GM21423 (cell line): ENCODE measurements at regions not wholly inside any gene's neighbourhood (a gene's known extent, or its start where the extent isn't known, plus 50 kb on each side); places are given as distances from the start of the nearest gene placed in this dataset.

Experiments used
- ATAC-seq: cut with Tn5 transposase; IDR thresholded peaks from one replicate; pipeline ENCODE4 v1.9.1; 2021; ENCODE audit warnings: mild to moderate bottlenecking, moderate library complexity; ENCODE audit not compliant: unreplicated experiment

DNA sequence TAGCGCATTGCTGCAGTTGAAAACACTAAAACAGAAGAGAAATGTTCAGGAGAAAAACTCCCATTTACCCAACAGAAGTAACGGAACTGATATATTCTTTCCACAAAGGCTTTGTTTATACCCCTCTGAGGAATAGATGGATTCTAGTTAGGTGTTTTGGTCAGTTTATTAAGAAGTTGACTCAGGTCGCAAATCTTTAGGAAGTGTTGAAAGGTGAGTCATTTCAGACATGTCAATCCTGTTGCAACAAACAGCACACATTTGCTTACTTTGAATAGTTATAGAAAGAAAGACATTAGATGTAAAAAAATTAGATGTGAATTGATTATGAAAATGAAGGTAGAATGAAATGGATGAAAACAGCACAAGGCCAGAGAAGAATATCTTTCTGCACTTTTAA, 941.0 kb downstream of the KCNJ2 start:
- no peak for ATAC-seq

DNA sequence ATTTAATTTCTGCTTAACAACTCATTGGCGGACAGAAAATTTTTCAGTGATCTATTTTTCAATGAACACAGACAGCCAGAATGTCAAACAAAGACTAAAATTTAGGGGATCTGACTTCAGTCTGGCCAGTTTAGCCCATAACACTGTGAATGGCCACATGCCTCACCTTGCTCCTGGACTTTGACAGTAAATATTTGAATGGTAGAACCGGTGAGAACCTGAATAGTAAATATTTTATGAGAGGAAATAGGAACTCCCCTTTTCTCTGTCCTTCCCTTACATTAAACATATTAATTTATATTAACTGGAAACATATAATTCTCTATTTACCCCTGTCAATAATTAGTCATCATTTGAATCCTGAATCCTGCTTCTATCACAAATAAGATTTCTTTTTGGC, 942.1 kb downstream of the KCNJ2 start:
- no peak for ATAC-seq

- no peak for ATAC-seq
Observed at GRCh38 chr17:71111934-71112333, 942.6 kb downstream of the KCNJ2 start.

DNA sequence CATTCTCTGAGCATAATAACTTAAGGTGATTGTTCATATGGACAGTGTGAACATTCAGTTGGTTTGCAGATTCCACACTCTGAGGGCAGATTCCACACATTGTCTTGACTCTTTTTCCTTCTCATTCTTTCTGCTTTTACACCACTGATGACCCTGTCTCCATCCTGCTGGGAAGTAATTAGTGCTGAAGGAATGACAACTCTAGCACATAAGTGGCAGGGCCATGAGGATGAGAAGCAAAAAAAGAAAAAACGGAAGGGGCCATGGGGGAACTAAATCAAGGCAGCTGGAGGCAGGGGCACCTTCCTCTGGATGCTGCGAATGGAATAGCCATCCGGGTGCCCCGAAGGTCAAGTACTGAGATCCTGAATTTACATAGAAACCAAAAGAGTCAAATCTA, 944.0 kb downstream of the KCNJ2 start:
- ATAC-seq = no peak

- no peak for ATAC-seq
Observed at GRCh38 chr17:71114911-71115668, 945.8 kb downstream of the KCNJ2 start.

DNA sequence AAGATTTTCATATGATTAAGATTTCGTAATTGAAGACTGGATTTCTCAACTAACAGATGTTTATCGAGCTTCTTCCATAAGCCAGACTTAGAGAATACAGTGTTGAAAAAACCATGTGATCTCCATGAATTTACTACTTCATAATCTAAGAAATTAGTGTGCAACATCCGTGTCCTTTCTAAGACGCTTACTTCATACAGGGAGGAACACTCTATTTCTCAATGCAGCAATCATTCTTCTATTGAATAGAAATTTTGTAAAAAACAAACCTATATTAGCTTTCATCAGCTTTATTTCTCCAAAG, 946.3 kb downstream of the KCNJ2 start:
- ATAC-seq = no peak

- ATAC-seq = no peak
Observed at GRCh38 chr17:71117466-71117865, 948.1 kb downstream of the KCNJ2 start.

GRCh38 chr17:71118039-71118438, 948.7 kb downstream of the KCNJ2 start:
- ATAC-seq = no peak

DNA sequence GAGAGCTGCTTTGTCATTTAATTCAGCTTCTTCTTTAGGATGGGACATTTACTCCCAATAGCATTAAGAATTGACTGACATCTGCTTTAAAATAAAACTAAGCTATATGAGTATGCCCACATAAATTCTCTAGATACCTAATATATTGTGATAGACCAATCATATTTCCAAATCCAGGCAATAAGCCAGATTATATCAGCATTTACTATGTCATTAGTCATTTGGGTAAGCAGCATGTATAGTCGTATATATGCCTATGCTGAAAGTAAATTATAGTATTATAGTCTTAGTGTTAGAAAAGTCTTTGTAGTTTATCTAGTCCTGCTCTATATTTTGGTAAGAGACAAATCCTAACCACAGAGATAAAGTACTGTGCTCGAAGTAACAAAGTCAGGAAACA, 958.1 kb downstream of the KCNJ2 start:
- no peak for ATAC-seq

GRCh38 chr17:71142333-71142732, 973.0 kb downstream of the KCNJ2 start:
- no peak for ATAC-seq

- ATAC-seq = no peak
Observed at GRCh38 chr17:71145486-71145885, 975.3 kb upstream of the SOX9 start.

GRCh38 chr17:71147906-71148305, 972.9 kb upstream of the SOX9 start:
- no peak for ATAC-seq

DNA sequence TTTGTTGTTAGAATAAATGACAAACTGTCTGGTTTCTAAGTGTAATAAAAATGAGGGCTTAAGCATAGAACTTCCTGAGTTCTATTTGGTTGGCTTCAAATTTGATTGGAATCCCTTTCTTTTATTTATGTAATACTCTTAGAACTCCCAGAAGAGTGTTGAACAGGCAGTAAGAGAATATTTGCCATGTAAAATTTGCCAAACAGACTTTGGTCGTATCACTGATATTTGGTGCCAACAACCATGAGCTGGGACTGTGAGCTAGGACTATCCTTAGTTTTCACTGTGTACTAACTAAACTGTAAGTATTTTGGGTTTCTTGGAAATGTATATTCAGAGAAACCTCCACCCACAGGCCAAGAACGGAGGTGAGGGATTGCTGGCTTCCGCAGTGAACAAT, 971.2 kb upstream of the SOX9 start:
- no peak for ATAC-seq

DNA sequence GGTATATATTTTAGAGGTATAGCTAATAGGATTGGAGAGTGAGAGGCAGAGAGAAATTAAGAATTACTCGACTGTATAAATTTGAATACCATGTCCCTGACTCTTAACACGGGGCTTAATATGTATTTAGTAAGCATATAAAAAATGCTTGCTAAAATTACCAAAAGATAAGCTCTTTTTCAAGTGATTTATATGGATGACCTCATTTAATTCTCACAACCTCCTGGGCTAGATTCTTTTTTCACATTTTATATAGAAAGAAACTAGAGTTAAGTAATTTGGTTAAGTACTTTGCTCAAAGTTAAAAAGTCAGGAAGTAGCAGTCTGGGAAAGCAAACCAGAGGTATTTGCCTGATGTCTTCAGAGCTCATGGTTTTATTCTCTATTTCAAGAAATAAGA, 963.5 kb upstream of the SOX9 start:
- no peak for ATAC-seq

DNA sequence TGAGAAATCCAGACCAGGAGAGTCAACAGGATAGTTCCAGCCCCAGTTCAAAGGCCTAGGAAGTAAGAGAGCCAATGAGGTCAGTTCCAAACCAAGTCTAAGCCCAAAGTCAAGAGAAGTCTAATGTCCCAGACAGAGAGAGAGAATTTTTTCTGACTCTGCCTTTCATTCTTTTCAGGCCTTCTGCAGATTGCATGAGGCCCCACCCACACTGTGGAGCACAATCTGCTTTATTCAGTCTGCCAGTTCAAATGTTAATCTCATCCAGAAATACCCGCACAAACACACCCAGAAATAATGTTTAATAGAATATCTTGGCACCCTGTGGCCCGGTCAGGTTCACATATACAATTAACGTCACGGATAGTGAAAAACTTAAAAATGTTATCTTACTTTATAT, 962.4 kb upstream of the SOX9 start:
- no peak for ATAC-seq

GRCh38 chr17:71163121-71163812, 957.6 kb upstream of the SOX9 start:
- ATAC-seq = no peak

- no peak for ATAC-seq
Observed at GRCh38 chr17:71163813-71164122, 957.1 kb upstream of the SOX9 start.

DNA sequence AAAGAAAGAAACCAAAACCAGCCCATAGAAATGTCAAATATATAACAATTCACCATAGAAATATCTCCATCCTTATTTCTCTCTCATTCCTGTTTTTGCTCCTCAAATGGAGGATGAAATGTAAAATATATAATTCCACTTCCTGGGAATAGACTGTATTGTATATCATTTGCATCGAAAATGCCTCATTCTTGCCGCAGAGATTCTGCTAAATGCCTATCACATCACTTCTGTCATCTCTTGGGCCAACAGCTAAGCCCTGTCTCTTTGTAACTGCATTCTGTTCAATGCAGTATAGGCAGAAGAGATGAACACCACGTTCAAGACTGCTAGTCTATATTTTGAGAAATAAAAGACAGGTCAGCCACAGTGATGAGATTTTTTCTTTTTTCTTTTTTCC, 956.3 kb upstream of the SOX9 start:
- ATAC-seq = no peak

GRCh38 chr17:71166311-71166710, 954.5 kb upstream of the SOX9 start:
- no peak for ATAC-seq

DNA sequence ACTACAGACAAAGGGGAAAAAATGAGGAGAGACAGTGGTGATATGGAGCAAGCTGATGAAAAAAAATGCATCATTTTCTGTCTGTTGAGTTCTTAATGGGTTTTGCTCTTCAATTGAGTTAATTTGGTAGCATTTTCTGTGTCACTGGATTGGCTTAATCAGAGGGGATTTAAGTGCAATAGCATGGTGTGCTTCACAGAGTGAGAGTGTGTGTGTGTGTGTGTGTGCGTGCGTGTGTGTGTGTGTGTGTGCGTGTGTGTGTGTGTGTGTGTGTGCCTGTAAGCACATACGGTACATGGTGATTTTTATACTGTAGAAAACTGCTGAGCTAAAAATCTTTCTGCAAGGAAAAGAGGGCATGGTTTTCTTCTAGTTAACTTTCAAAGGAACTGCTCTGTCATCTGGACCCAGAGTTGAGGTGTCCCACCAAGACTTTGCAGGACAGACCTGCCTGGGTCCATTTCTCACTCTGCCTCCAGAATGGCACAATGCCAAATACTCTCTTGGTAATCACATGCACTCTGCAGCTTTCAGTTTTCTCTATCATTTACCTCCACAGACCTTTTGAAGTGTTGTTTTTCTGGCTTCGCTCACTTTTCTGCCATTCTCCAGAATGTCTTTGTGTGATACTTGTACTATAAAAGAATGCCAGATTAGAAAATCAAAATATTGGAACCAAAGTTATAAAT, 952.6 kb upstream of the SOX9 start:
- ATAC-seq = no peak

GRCh38 chr17:71170070-71170469, 950.8 kb upstream of the SOX9 start:
- no peak for ATAC-seq

GRCh38 chr17:71171270-71171669, 949.5 kb upstream of the SOX9 start:
- ATAC-seq = no peak
